ENCODE measurements at regions not wholly inside any gene's neighbourhood (a gene's known extent, or its start where the extent isn't known, plus 50 kb on each side); places are given as distances from the start of the nearest gene placed in this dataset.

DNA sequence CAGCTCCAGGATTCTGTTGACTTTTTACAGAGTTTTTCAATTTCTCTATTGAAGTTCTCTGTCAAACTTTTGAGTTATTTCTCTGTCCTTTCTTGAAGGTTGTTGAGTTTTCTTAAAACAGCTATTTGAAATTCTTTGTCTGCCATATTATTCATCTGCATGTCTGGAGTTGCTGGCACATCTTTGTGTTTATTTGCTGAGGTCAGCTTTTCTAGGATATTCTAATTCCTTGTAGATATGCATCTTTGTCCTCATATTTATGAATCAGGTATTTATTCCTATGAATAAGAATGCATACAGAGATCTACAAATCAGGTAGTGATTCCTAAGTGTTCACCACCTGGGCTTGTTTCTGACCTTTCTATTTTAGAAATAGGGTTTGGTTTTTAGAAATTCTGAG lies 546.4 kb downstream of the RAPGEF2 start:
- TF ChIP-seq MTA2 (IDR thresholded peaks at IDR 0.05; ENCODE audit: low read depth): no peak
- no peak for TF ChIP-seq JUND (IDR thresholded peaks at IDR 0.05; ENCODE audit: low read depth, low read length)
- TF ChIP-seq, protein P1, sequence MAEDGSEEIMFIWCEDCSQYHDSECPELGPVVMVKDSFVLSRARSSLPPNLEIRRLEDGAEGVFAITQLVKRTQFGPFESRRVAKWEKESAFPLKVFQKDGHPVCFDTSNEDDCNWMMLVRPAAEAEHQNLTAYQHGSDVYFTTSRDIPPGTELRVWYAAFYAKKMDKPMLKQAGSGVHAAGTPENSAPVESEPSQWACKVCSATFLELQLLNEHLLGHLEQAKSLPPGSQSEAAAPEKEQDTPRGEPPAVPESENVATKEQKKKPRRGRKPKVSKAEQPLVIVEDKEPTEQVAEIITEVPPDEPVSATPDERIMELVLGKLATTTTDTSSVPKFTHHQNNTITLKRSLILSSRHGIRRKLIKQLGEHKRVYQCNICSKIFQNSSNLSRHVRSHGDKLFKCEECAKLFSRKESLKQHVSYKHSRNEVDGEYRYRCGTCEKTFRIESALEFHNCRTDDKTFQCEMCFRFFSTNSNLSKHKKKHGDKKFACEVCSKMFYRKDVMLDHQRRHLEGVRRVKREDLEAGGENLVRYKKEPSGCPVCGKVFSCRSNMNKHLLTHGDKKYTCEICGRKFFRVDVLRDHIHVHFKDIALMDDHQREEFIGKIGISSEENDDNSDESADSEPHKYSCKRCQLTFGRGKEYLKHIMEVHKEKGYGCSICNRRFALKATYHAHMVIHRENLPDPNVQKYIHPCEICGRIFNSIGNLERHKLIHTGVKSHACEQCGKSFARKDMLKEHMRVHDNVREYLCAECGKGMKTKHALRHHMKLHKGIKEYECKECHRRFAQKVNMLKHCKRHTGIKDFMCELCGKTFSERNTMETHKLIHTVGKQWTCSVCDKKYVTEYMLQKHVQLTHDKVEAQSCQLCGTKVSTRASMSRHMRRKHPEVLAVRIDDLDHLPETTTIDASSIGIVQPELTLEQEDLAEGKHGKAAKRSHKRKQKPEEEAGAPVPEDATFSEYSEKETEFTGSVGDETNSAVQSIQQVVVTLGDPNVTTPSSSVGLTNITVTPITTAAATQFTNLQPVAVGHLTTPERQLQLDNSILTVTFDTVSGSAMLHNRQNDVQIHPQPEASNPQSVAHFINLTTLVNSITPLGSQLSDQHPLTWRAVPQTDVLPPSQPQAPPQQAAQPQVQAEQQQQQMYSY (CRISPR knock-in tag; IDR thresholded peaks at IDR 0.05): no peak
- TF ChIP-seq, protein P2, sequence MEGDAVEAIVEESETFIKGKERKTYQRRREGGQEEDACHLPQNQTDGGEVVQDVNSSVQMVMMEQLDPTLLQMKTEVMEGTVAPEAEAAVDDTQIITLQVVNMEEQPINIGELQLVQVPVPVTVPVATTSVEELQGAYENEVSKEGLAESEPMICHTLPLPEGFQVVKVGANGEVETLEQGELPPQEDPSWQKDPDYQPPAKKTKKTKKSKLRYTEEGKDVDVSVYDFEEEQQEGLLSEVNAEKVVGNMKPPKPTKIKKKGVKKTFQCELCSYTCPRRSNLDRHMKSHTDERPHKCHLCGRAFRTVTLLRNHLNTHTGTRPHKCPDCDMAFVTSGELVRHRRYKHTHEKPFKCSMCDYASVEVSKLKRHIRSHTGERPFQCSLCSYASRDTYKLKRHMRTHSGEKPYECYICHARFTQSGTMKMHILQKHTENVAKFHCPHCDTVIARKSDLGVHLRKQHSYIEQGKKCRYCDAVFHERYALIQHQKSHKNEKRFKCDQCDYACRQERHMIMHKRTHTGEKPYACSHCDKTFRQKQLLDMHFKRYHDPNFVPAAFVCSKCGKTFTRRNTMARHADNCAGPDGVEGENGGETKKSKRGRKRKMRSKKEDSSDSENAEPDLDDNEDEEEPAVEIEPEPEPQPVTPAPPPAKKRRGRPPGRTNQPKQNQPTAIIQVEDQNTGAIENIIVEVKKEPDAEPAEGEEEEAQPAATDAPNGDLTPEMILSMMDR (IDR thresholded peaks at IDR 0.05 in 2 of 3, conservative IDR thresholded peaks at IDR 0.05 in 1 of 3; ENCODE audit: control insufficient read depth in 2 of 3, extremely low read depth in 1 of 3, insufficient read depth in 1 of 3, low read depth in 3 of 3, low read length in 3 of 3): no peak
- TF ChIP-seq RBBP5 (conservative IDR thresholded peaks at IDR 0.05): no peak
- no peak for TF ChIP-seq SMAD1 (IDR thresholded peaks at IDR 0.05; ENCODE audit: low read depth, partially characterized antibody)
- TF ChIP-seq EZH2 (IDR thresholded peaks at IDR 0.05; ENCODE audit: borderline replicate concordance, control insufficient read depth, low read depth, low read length): no peak
- TF ChIP-seq NR2C2 (IDR thresholded peaks at IDR 0.05; ENCODE audit: borderline replicate concordance, control insufficient read depth, insufficient read length, low read depth): no peak
- no peak for TF ChIP-seq POLR2A (IDR thresholded peaks at IDR 0.05; ENCODE audit: low read depth, low read length)
- TF ChIP-seq, protein P3, sequence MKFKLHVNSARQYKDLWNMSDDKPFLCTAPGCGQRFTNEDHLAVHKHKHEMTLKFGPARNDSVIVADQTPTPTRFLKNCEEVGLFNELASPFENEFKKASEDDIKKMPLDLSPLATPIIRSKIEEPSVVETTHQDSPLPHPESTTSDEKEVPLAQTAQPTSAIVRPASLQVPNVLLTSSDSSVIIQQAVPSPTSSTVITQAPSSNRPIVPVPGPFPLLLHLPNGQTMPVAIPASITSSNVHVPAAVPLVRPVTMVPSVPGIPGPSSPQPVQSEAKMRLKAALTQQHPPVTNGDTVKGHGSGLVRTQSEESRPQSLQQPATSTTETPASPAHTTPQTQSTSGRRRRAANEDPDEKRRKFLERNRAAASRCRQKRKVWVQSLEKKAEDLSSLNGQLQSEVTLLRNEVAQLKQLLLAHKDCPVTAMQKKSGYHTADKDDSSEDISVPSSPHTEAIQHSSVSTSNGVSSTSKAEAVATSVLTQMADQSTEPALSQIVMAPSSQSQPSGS (IDR thresholded peaks at IDR 0.05; ENCODE audit: low read length): no peak
